ENCODE measurements at regions not wholly inside any gene's neighbourhood (a gene's known extent, or its start where the extent isn't known, plus 50 kb on each side); places are given as distances from the start of the nearest gene placed in this dataset.

- Mint-ChIP-seq H3K4me1 (no peaks in the 10 kb centered on the region; the same call in 2 of the 3 replicates), H3K27me3 (ENCODE audit: insufficient read depth, low read depth, poor library complexity) (no peaks in the 10 kb centered on the region), H3K36me3 (ENCODE audit: low read depth) (no peaks in the 10 kb centered on the region), H3K9me3 (no peaks in the 10 kb centered on the region), H3K27ac (no peak overlapping the region), H3K4me3 (no peak overlapping the region)
- no peaks in the 10 kb centered on the region for H3K27me3 ChIP-seq (ENCODE audit: insufficient read depth)
- no peak overlapping the region for H3K4me2 ChIP-seq
- no peaks in the 10 kb centered on the region for H3K36me3 ChIP-seq (ENCODE audit: insufficient read depth)
- ATAC-seq (no peak), DNase-seq (ENCODE audit: low spot score) (no peak)
- TF ChIP-seq JUNB (IDR thresholded peaks at IDR 0.05; ENCODE audit: unreplicated experiment) (no peak), REST (IDR thresholded peaks at IDR 0.05; ENCODE audit: unreplicated experiment) (no peak), ZNF462 (CRISPR knock-in tag; IDR thresholded peaks at IDR 0.05) (no peak), POLR2AphosphoS5 (IDR thresholded peaks at IDR 0.05; ENCODE audit: low read depth) (no peak), CREB1 (CRISPR knock-in tag; IDR thresholded peaks at IDR 0.05; ENCODE audit: low read depth) (no peak), ZNF114 (CRISPR knock-in tag; IDR thresholded peaks at IDR 0.05) (no peak), STAT1 (IDR thresholded peaks at IDR 0.05; ENCODE audit: unreplicated experiment) (no peak), EZH2phosphoT487 (IDR thresholded peaks at IDR 0.05; ENCODE audit: unreplicated experiment) (no peak), ETS1 (IDR thresholded peaks at IDR 0.05) (no peak)
- no peak overlapping the region for H3K4me3 ChIP-seq
- 0 out of 2 replicates have a peak overlapping the region, but pooled peaks have one; percentile 34 for H2AFZ ChIP-seq
- no peaks in the 10 kb centered on the region for H3K79me2 ChIP-seq (replicated peaks; ENCODE audit: insufficient read depth)
- H4K20me1 ChIP-seq (replicated peaks; ENCODE audit: insufficient read depth): no peaks in the 10 kb centered on the region
- H3F3A ChIP-seq (replicated peaks; ENCODE audit: low read depth): no peaks in the 10 kb centered on the region
- no peak overlapping the region for H3K27ac ChIP-seq (ENCODE audit: low read depth)
- H3K9me2 ChIP-seq (ENCODE audit: insufficient read depth): no peaks in the 10 kb centered on the region
- H3K4me1 ChIP-seq (ENCODE audit: insufficient read depth): no peaks in the 10 kb centered on the region
Measured at GRCh38 chr20:7264137-7264536, 496.7 kb downstream of the BMP2 start.

Data from GM23338 (cell line).